AG04449 (cell line): ENCODE measurements at regions not wholly inside any gene's neighbourhood (a gene's known extent, or its start where the extent isn't known, plus 50 kb on each side); places are given as distances from the start of the nearest gene placed in this dataset.

Experiments
- CTCF ChIA-PET: fragments of 350-600 bp; formaldehyde crosslinking; extraction: SDS; loops from one replicate; lab custom pipeline; 2021; ENCODE audit warnings: antibody characterized with exemption; lab: Yijun Ruan, JAX
- POLR2A ChIA-PET: fragments of 400-600, 350-600 bp; formaldehyde crosslinking; extraction: SDS; loops from one replicate; lab custom pipeline; 2020; ENCODE audit warnings: antibody characterized with exemption, inconsistent platforms; lab: Yijun Ruan, JAX
- DNase-seq: peaks from one replicate; pipeline ENCODE4 v3.0.0-alpha.2; 2010; ENCODE audit warnings: low read depth, low spot score
- H3K4me3 ChIP-seq: 2 replicates; pipeline ENCODE4 v1.5.1; 2011; ENCODE audit warnings: low read depth, mild to moderate bottlenecking, control low read depth, low read length
- TF ChIP-seq, protein P1 (sequence below): IDR thresholded peaks from one replicate; pipeline ENCODE4 v1.5.1; 2011; ENCODE audit warnings: mild to moderate bottlenecking, moderate library complexity, low read length, control low read depth, inconsistent platforms; ENCODE audit not compliant: insufficient read depth; ENCODE audit errors: missing control alignments

DNA sequence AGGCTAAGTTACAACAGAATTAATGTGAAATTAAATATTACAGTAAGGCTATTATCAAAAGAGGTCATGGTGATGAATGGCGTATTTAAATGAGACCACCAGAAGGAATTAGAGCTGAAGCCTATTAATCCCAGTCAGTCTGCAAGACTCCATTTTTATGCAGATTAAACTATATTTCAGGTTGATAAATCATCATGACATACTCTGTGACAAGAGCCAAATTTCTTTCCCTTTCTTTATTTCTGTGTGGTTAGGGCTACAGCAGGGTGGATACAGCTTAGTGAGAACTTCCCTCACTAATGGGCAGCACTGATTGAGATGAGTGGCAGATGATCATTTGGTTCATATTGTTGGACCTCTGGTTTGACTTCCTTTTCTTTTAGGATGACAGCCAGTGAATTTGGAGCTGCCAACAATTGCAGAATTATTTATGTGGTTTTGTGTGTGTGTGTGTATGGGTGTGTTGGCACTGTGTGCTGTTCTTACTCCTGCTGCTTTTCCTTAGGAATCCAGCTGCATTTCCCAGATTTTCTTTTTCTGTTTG is 481.3 kb downstream of the PIK3C3 start:
- no peak for DNase-seq
- ChIA-PET POLR2A (no interaction called here), CTCF (no interaction called here)
- no peak overlapping the region for H3K4me3 ChIP-seq
- TF ChIP-seq, protein P1, sequence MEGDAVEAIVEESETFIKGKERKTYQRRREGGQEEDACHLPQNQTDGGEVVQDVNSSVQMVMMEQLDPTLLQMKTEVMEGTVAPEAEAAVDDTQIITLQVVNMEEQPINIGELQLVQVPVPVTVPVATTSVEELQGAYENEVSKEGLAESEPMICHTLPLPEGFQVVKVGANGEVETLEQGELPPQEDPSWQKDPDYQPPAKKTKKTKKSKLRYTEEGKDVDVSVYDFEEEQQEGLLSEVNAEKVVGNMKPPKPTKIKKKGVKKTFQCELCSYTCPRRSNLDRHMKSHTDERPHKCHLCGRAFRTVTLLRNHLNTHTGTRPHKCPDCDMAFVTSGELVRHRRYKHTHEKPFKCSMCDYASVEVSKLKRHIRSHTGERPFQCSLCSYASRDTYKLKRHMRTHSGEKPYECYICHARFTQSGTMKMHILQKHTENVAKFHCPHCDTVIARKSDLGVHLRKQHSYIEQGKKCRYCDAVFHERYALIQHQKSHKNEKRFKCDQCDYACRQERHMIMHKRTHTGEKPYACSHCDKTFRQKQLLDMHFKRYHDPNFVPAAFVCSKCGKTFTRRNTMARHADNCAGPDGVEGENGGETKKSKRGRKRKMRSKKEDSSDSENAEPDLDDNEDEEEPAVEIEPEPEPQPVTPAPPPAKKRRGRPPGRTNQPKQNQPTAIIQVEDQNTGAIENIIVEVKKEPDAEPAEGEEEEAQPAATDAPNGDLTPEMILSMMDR = no peak

DNA sequence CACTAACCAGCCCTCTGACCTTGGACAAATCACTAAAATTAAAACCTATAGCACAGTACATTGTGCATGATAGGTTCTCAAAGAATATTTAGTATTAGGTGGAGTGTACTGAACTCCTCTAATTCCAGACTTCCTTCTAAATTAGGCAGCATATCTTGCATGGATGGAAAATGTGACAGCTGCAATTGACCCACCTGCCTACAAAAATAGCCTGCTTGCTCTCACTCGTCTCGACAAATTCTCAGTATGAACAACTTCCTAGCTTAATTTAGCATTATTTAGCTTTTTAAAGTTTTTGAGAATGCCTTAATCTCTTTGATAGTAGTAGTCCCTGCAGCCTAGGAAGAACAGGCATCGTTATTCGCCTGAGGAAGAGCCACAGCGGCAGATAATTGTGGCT is 482.0 kb downstream of the PIK3C3 start:
- TF ChIP-seq, protein P1 = no peak
- ChIA-PET CTCF (no interaction called here), POLR2A (no interaction called here)
- no peak overlapping the region for H3K4me3 ChIP-seq
- no peak for DNase-seq

DNA sequence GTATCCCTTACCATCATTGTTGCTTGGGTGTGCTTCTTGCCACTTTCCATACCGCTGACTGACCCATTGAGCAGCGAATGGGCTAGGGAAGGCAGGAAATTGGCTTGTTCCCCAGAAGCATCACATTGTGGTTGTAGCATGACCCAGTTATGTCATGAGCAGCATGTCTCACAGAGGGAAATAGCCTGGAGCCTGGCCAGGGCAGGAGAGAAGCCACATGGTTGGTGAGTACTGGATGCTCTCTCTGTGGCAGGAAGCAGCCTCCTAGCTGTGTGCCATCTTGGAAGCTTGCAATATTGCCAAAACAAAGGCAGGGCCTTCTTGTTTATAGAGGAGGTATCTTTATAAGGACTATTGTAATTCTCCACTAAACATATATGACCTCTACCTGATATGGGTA is 482.6 kb downstream of the PIK3C3 start:
- POLR2A ChIA-PET = no interaction called here
- no peak for DNase-seq
- CTCF ChIA-PET = no interaction called here
- H3K4me3 ChIP-seq = no peak overlapping the region
- TF ChIP-seq, protein P1 = no peak

DNA sequence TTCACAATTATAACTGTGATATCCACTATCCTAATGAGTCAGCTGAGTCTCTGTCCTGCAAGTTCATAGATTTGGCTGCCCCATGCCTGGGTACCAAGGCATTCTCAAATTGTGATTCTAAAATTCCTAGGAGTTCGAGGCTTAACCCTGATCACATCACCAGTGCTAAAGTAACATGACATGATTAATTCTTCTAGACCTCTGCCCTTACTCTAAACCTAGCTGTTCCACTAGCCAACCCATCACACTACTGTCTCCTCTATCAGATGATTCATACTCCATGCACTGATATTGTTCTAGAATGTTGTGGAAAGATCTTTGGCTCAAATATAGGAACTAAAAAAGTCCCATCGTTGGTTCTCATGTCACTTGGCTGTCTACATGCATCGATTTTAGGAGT is 487.6 kb downstream of the PIK3C3 start:
- DNase-seq = no peak
- H3K4me3 ChIP-seq = no peak overlapping the region
- CTCF ChIA-PET = no interaction called here
- POLR2A ChIA-PET = no interaction called here
- TF ChIP-seq, protein P1 = no peak

DNA sequence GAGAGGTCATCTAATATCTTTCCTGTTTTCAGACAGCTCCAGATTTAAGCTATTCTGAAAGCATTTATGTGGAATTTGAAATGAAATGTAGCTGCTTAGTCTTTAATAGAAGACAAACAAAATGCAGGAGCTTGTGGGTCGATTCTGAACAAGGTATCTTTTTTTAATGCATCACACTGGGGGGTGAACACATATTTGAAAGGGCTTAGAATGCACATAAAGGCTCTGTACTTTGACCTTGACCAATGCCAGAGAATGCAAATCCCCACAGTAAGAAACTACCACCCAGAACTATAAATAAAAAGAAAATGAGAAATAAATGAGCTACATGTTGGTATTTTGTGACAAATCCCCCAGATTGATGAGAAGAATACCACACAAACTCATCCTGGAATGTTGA is 489.3 kb downstream of the PIK3C3 start:
- DNase-seq = no peak
- ChIA-PET POLR2A (no interaction called here), CTCF (no interaction called here)
- H3K4me3 ChIP-seq = no peak overlapping the region
- TF ChIP-seq, protein P1 = no peak

DNA sequence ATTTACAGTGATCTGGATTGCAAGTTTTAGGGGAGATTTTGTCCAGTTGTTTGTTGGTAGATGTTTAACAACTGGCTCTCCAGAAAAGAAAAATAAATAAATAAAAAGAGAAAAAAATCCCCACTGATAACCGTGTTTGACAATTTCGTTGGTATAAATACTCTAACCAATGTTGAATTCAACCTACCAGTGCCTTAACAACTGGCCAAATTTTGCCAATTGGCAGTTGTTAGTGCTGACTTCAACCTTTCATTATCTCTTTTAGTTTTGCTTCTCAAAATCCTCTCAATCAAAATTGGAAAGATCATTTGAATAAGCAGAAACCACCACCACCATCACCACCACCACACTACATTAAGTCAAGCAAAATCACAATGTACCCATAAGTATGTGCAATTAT is 490.3 kb downstream of the PIK3C3 start:
- ChIA-PET POLR2A (no interaction called here), CTCF (no interaction called here)
- no peak for DNase-seq
- no peak overlapping the region for H3K4me3 ChIP-seq
- TF ChIP-seq, protein P1 = no peak
